ENCODE measurements at regions not wholly inside any gene's neighbourhood (a gene's known extent, or its start where the extent isn't known, plus 50 kb on each side); places are given as distances from the start of the nearest gene placed in this dataset.
A peak's percentile ranks its signal among the peaks of the same experiment; 100 is the strongest.
"Not testable (repeated sequence)": the region's sequence is repeated elsewhere in the genome, so short reads cannot be mapped to it uniquely, and the experiment has no call there.

GRCh38 chr17:64800987-64801386 lies 118.3 kb downstream of the LRRC37A3 start:
- H3K27ac ChIP-seq (ENCODE audit: low read depth in 1 of 2, low read length in 2 of 2); H3K9me3 ChIP-seq (ENCODE audit: control insufficient read depth, low read length); ATAC-seq (ENCODE audit: low FRiP score); H3K36me3 ChIP-seq (ENCODE audit: control insufficient read depth in 1 of 2, insufficient read depth in 2 of 2, low read length in 1 of 2); H3K4me1 ChIP-seq (ENCODE audit: control insufficient read depth in 1 of 2, insufficient read depth in 2 of 2, low read length in 2 of 2); intact Hi-C loops (cut with DNase I); H3K4me3 ChIP-seq (ENCODE audit: low read length in 2 of 2); H3K27me3 ChIP-seq (ENCODE audit: control insufficient read depth in 1 of 2, insufficient read depth in 2 of 2, low read length in 1 of 2): not testable (repeated sequence)
- DNase-seq, result peak in 1 of 2 donors; percentile 24
- WGBS, 2 donors, result 94 to 97% methylated on average over 7 of the region's 8 CpGs

- 91 to 95% methylated on average over 15 to 21 of the region's 21 CpGs for WGBS, 2 donors
- H3K4me3 ChIP-seq (ENCODE audit: low read length in 2 of 2); H3K27me3 ChIP-seq (ENCODE audit: control insufficient read depth in 1 of 2, insufficient read depth in 2 of 2, low read length in 1 of 2); H3K9me3 ChIP-seq (ENCODE audit: control insufficient read depth, low read length); H3K36me3 ChIP-seq (ENCODE audit: control insufficient read depth in 1 of 2, insufficient read depth in 2 of 2, low read length in 1 of 2); H3K27ac ChIP-seq (ENCODE audit: low read depth in 1 of 2, low read length in 2 of 2); H3K4me1 ChIP-seq (ENCODE audit: control insufficient read depth in 1 of 2, insufficient read depth in 2 of 2, low read length in 2 of 2); intact Hi-C loops (cut with DNase I): not testable (repeated sequence)
- ATAC-seq (ENCODE audit: low FRiP score) (peak; percentile 32), DNase-seq (peak in 1 of 2 donors; percentile 67)
Observed at GRCh38 chr17:64800361-64800895, 118.8 kb downstream of the LRRC37A3 start.

DNA sequence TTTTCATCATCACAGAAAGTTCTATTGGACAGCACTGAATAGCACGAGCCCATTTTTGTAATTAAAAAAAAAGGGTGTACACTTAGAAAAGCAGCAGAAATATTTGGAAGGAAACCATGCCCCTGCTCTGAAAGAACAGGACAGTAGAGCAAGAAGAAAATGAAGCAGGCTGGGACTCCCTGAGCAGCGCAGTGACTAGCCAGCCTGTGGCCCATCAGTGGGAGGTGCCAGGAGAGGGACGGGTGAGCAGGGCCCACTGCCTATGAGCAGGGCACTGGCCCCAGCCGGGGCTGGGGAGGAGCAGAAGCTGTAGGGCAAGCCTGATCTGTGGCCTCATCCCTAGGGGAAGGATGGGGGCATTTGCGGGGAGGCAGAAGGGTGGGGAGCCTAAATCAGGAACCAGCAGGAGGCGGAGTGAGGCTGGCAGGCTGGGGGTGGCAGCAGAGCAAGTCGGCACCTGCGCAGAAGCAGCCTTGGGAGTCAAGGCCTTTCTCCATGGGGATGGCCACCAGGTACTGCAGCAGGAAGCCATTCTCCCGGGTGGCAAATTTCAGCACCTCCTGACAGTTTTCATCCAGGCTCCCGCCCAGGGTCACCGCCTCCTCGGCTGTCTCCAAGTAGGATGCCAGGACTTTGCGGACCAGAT lies 119.6 kb downstream of the LRRC37A3 start:
- H3K4me3 ChIP-seq (ENCODE audit: low read length in 2 of 2); H3K4me1 ChIP-seq (ENCODE audit: control insufficient read depth in 1 of 2, insufficient read depth in 2 of 2, low read length in 2 of 2); H3K27ac ChIP-seq (ENCODE audit: low read depth in 1 of 2, low read length in 2 of 2); intact Hi-C loops (cut with DNase I); H3K36me3 ChIP-seq (ENCODE audit: control insufficient read depth in 1 of 2, insufficient read depth in 2 of 2, low read length in 1 of 2); H3K9me3 ChIP-seq (ENCODE audit: control insufficient read depth, low read length); H3K27me3 ChIP-seq (ENCODE audit: control insufficient read depth in 1 of 2, insufficient read depth in 2 of 2, low read length in 1 of 2); ATAC-seq (ENCODE audit: low FRiP score): not testable (repeated sequence)
- WGBS, 2 donors, result 89 to 93% methylated on average over 7 to 9 of the region's 13 CpGs
- peak in 1 of 2 donors; percentile 46 for DNase-seq

DNA sequence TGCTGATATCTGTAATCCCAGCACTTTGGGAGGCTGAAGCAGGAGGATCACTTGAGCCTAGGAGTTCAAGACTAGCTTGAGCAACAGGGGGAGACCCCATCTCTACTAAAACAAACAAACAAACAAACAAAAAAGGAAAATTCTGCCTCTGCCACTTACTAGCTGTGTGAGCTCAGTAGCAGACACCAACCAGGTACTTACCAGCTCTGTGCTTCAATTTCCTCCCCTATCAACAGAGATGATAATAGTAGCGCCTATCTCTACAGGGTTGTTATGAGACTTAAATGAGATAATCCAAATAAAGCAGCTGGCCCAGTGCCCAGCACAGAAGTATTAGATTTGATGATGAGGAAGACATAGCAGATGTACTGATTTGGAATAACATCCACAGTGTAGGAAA lies 120.3 kb downstream of the LRRC37A3 start:
- H3K27me3 ChIP-seq (ENCODE audit: control insufficient read depth in 1 of 2, insufficient read depth in 2 of 2, low read length in 1 of 2); intact Hi-C loops (cut with DNase I); DNase-seq; H3K4me1 ChIP-seq (ENCODE audit: control insufficient read depth in 1 of 2, insufficient read depth in 2 of 2, low read length in 2 of 2); H3K36me3 ChIP-seq (ENCODE audit: control insufficient read depth in 1 of 2, insufficient read depth in 2 of 2, low read length in 1 of 2); H3K9me3 ChIP-seq (ENCODE audit: control insufficient read depth, low read length); ATAC-seq (ENCODE audit: low FRiP score); H3K27ac ChIP-seq (ENCODE audit: low read depth in 1 of 2, low read length in 2 of 2); H3K4me3 ChIP-seq (ENCODE audit: low read length in 2 of 2): not testable (repeated sequence)
- 95 to 100% methylated on average over 1 of the region's 1 CpG for WGBS, 2 donors

- 82 to 85% methylated on average over 5 of the region's 5 CpGs for WGBS, 2 donors
- intact Hi-C loops (cut with DNase I); H3K4me1 ChIP-seq (ENCODE audit: control insufficient read depth in 1 of 2, insufficient read depth in 2 of 2, low read length in 2 of 2); H3K36me3 ChIP-seq (ENCODE audit: control insufficient read depth in 1 of 2, insufficient read depth in 2 of 2, low read length in 1 of 2); H3K27me3 ChIP-seq (ENCODE audit: control insufficient read depth in 1 of 2, insufficient read depth in 2 of 2, low read length in 1 of 2); H3K4me3 ChIP-seq (ENCODE audit: low read length in 2 of 2); H3K27ac ChIP-seq (ENCODE audit: low read depth in 1 of 2, low read length in 2 of 2); ATAC-seq (ENCODE audit: low FRiP score); H3K9me3 ChIP-seq (ENCODE audit: control insufficient read depth, low read length): not testable (repeated sequence)
- peak in 1 of 2 donors; percentile 51 for DNase-seq
Observed at GRCh38 chr17:64798489-64798790, 120.8 kb downstream of the LRRC37A3 start.

DNA sequence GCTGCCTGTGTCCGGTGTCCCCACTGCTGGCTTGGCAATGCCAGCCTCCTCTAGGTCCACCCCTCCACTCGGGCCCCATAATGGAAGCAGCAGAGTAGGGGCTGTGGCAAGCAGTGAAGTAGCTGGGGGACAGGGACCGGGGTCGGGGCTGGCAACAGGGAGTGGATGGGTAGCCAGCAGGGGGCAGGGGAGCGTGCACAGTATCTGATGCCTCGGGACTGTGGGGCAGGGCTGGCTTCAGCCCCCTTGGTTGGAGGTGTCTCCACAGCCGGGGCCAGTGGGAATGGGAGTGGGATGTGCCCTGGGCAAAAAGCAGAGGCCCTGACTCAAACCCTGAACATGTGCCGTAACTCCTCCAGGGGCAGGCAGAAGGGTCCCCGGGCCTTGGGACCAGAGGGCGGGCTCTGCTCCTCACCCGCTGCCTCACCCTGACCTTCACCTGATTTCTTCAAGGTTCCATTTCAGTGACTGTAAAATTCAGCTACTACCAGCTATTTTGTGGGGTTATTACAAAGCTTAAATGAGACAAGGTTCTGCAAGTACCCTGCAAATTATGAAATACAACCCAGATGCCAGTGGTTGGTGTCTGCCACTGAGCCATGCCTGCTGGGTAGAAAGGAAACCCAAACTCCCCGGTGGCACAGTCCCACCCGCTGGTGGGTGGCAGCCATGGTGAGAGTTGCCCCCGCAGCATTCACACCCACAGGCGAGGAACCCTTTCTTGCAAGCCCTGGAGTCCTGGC lies 121.4 kb downstream of the LRRC37A3 start:
- intact Hi-C loops (cut with DNase I); H3K9me3 ChIP-seq (ENCODE audit: control insufficient read depth, low read length); H3K27ac ChIP-seq (ENCODE audit: low read depth in 1 of 2, low read length in 2 of 2); DNase-seq; H3K36me3 ChIP-seq (ENCODE audit: control insufficient read depth in 1 of 2, insufficient read depth in 2 of 2, low read length in 1 of 2); H3K27me3 ChIP-seq (ENCODE audit: control insufficient read depth in 1 of 2, insufficient read depth in 2 of 2, low read length in 1 of 2); ATAC-seq (ENCODE audit: low FRiP score); H3K4me3 ChIP-seq (ENCODE audit: low read length in 2 of 2); H3K4me1 ChIP-seq (ENCODE audit: control insufficient read depth in 1 of 2, insufficient read depth in 2 of 2, low read length in 2 of 2): not testable (repeated sequence)
- 86 to 87% methylated on average over 10 to 13 of the region's 15 CpGs for WGBS, 2 donors

GRCh38 chr17:64795342-64795741 lies 123.9 kb downstream of the LRRC37A3 start:
- WGBS, 2 donors, result 100% methylated on average over 1 of the region's 1 CpG
- H3K4me1 ChIP-seq (ENCODE audit: control insufficient read depth in 1 of 2, insufficient read depth in 2 of 2, low read length in 2 of 2); H3K4me3 ChIP-seq (ENCODE audit: low read length in 2 of 2); intact Hi-C loops (cut with DNase I); H3K27ac ChIP-seq (ENCODE audit: low read depth in 1 of 2, low read length in 2 of 2); H3K9me3 ChIP-seq (ENCODE audit: control insufficient read depth, low read length); ATAC-seq (ENCODE audit: low FRiP score); H3K27me3 ChIP-seq (ENCODE audit: control insufficient read depth in 1 of 2, insufficient read depth in 2 of 2, low read length in 1 of 2); DNase-seq; H3K36me3 ChIP-seq (ENCODE audit: control insufficient read depth in 1 of 2, insufficient read depth in 2 of 2, low read length in 1 of 2): not testable (repeated sequence)

DNA sequence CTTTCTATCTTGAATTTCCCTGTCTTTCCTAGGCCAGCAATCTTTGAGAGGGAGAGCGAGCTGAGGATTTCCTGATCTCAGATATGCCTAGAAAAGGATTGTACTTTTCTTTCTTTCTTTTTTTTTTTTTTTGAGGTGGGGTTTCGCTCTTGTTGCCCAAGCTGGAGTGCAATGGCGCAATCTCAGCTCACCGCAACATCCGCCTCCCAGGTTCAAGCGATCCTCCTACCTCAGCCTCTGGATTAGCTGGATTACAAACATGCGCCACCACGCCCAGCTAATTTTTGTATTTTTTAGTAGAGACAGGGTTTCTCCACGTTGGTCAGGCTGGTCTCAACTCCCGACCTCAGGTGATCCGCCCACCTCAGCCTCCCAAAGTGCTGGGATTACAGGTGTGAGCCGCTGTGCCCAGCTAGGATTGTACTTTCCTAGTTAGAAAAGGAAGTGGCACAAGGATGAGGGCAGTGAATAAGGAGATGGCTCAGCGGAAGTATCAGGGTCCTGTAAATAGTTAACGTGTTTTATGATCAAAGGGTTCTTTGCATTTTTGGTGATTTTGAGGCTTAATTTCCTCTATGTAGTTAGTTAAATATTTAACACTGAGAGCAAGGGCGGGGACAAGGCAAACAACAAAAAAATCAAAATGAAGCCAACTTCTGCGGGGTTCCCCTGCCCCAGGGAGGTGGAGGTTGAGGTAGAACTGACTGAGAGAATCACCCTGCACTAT lies 124.6 kb downstream of the LRRC37A3 start:
- ATAC-seq (ENCODE audit: low FRiP score); H3K27me3 ChIP-seq (ENCODE audit: control insufficient read depth in 1 of 2, insufficient read depth in 2 of 2, low read length in 1 of 2); intact Hi-C loops (cut with DNase I); H3K9me3 ChIP-seq (ENCODE audit: control insufficient read depth, low read length); DNase-seq; H3K4me3 ChIP-seq (ENCODE audit: low read length in 2 of 2); H3K36me3 ChIP-seq (ENCODE audit: control insufficient read depth in 1 of 2, insufficient read depth in 2 of 2, low read length in 1 of 2); H3K4me1 ChIP-seq (ENCODE audit: control insufficient read depth in 1 of 2, insufficient read depth in 2 of 2, low read length in 2 of 2); H3K27ac ChIP-seq (ENCODE audit: low read depth in 1 of 2, low read length in 2 of 2): not testable (repeated sequence)
- WGBS, 2 donors, result 94 to 95% methylated on average over 15 to 16 of the region's 16 CpGs

All from aorta (tissue), 5 donors.